Activated B cell treated with CpG ODN at 0.5 μM for 24 hours (primary cell): ENCODE measurements at regions not wholly inside any gene's neighbourhood (a gene's known extent, or its start where the extent isn't known, plus 50 kb on each side); places are given as distances from the start of the nearest gene placed in this dataset.

ENCODE experiments used
- ATAC-seq: fragments of 200-7000 bp; cut with Tn5 transposase; one replicate; pipeline ENCODE4 v1.10.0; 2021; ENCODE audit warnings: low read depth, mild to moderate bottlenecking, moderate library complexity
- CTCF ChIA-PET: fragments of 350-600 bp; sonication (Branson Sonifier 250); formaldehyde crosslinking; loops from one replicate; lab custom pipeline; 2021; ENCODE audit warnings: antibody characterized with exemption; lab: Charles Lee
- POLR2A ChIA-PET: fragments of 350-600 bp; sonication (Branson Sonifier 250); formaldehyde crosslinking; loops from one replicate; lab custom pipeline; 2021; ENCODE audit warnings: antibody characterized with exemption; lab: Charles Lee
- DNase-seq: peaks from one replicate; pipeline ENCODE4 v3.0.0; 2022
- H3K27ac Mint-ChIP-seq: one replicate; pipeline ENCODE4 v1.8.0; 2020; ENCODE audit warnings: mixed read lengths
- H3K27me3 Mint-ChIP-seq: one replicate; pipeline ENCODE4 v1.8.0; 2021; ENCODE audit warnings: mixed read lengths
- H3K36me3 Mint-ChIP-seq: one replicate; pipeline ENCODE4 v1.8.0; 2021; ENCODE audit warnings: low read depth, mixed read lengths
- H3K4me1 Mint-ChIP-seq: one replicate; pipeline ENCODE4 v1.8.0; 2021; ENCODE audit warnings: mixed read lengths
- H3K4me3 Mint-ChIP-seq: one replicate; pipeline ENCODE4 v1.8.0; 2020; ENCODE audit warnings: mild to moderate bottlenecking, mixed read lengths
- H3K9me3 Mint-ChIP-seq: one replicate; pipeline ENCODE4 v1.8.0; 2020; ENCODE audit warnings: mixed read lengths
- CTCF ChIP-seq: fragments of 200-600 bp; IDR thresholded peaks from one replicate; pipeline ENCODE4 v1.8.0; 2022; ENCODE audit warnings: antibody characterized with exemption, mild to moderate bottlenecking
- intact Hi-C: fragments of 100-400 bp; cut with micrococcal nuclease; formaldehyde crosslinking; loops from one replicate; pipeline ENCODE4 v1.15.1; 2024

GRCh38 chr16:86378831-86379504 is 131.4 kb upstream of the FOXF1 start:
- ATAC-seq (no peak), DNase-seq (no peak)
- intact Hi-C loops = no loop called here
- Mint-ChIP-seq H3K27ac (no peak overlapping the region), H3K27me3 (peaks cover 17% of the 10 kb centered on the region), H3K36me3 (no peaks in the 10 kb centered on the region), H3K4me3 (no peak overlapping the region), H3K9me3 (peaks cover 6% of the 10 kb centered on the region), H3K4me1 (no peaks in the 10 kb centered on the region)
- no peak for TF ChIP-seq CTCF
- CTCF ChIA-PET = no interaction called here
- POLR2A ChIA-PET = no interaction called here

GRCh38 chr16:86379505-86379846 is 130.9 kb upstream of the FOXF1 start:
- Mint-ChIP-seq H3K36me3 (no peaks in the 10 kb centered on the region), H3K9me3 (peaks cover under 1% of the 10 kb centered on the region), H3K4me1 (no peaks in the 10 kb centered on the region), H3K27ac (no peak overlapping the region), H3K4me3 (no peak overlapping the region), H3K27me3 (peaks cover 17% of the 10 kb centered on the region)
- no peak for TF ChIP-seq CTCF
- ATAC-seq = no peak
- intact Hi-C loops = no loop called here
- no peak for DNase-seq
- POLR2A ChIA-PET = no interaction called here
- CTCF ChIA-PET = no interaction called here

- no peaks in the 10 kb centered on the region for H3K9me3 Mint-ChIP-seq
- POLR2A ChIA-PET = no interaction called here
- no peak for TF ChIP-seq CTCF
- ATAC-seq (no peak), DNase-seq (no peak)
- no peak overlapping the region for H3K4me3 Mint-ChIP-seq
- intact Hi-C loops = no loop called here
- H3K36me3 Mint-ChIP-seq = no peaks in the 10 kb centered on the region
- CTCF ChIA-PET = no interaction called here
- H3K4me1 Mint-ChIP-seq = no peaks in the 10 kb centered on the region
- no peak overlapping the region for H3K27ac Mint-ChIP-seq
- peaks cover 17% of the 10 kb centered on the region for H3K27me3 Mint-ChIP-seq
Observed at GRCh38 chr16:86380030-86380429, 130.3 kb upstream of the FOXF1 start.

GRCh38 chr16:86381491-86381890 is 128.8 kb upstream of the FOXF1 start:
- Mint-ChIP-seq H3K9me3 (no peaks in the 10 kb centered on the region), H3K36me3 (no peaks in the 10 kb centered on the region), H3K27ac (no peak overlapping the region), H3K4me1 (no peaks in the 10 kb centered on the region), H3K27me3 (peaks cover 17% of the 10 kb centered on the region), H3K4me3 (no peak overlapping the region)
- DNase-seq (no peak), ATAC-seq (no peak)
- no peak for TF ChIP-seq CTCF
- intact Hi-C loops = no loop called here
- POLR2A ChIA-PET = no interaction called here
- CTCF ChIA-PET = no interaction called here

GRCh38 chr16:86382067-86382773 is 128.1 kb upstream of the FOXF1 start:
- no peak overlapping the region for H3K27ac Mint-ChIP-seq
- no peaks in the 10 kb centered on the region for H3K36me3 Mint-ChIP-seq
- H3K27me3 Mint-ChIP-seq = peaks cover 18% of the 10 kb centered on the region
- H3K4me3 Mint-ChIP-seq = no peak overlapping the region
- H3K9me3 Mint-ChIP-seq = no peaks in the 10 kb centered on the region
- POLR2A ChIA-PET = no interaction called here
- DNase-seq (no peak), ATAC-seq (no peak)
- intact Hi-C loops = no loop called here
- TF ChIP-seq CTCF = no peak
- H3K4me1 Mint-ChIP-seq = no peaks in the 10 kb centered on the region
- CTCF ChIA-PET = no interaction called here
